ENCODE measurements at regions not wholly inside any gene's neighbourhood (a gene's known extent, or its start where the extent isn't known, plus 50 kb on each side); places are given as distances from the start of the nearest gene placed in this dataset.

- TF ChIP-seq CTCF (IDR thresholded peaks at IDR 0.05; ENCODE audit: poor library complexity) (no peak), EZH2 (IDR thresholded peaks at IDR 0.05; ENCODE audit: borderline replicate concordance) (no peak)
These were observed 385.4 kb downstream of the SOX11 start for GRCh38 chr2:6077585-6077984.

Measured in hepatocyte (in vitro differentiated cells).